Progenitor cell of endocrine pancreas (in vitro differentiated cells): ENCODE measurements at regions not wholly inside any gene's neighbourhood (a gene's known extent, or its start where the extent isn't known, plus 50 kb on each side); places are given as distances from the start of the nearest gene placed in this dataset.
A peak's percentile ranks its signal among the peaks of the same experiment; 100 is the strongest.

Experiments
- DNase-seq: peaks from one replicate; pipeline ENCODE4 v3.0.0; 2021; ENCODE audit warnings: low spot score; ENCODE audit not compliant: unreplicated experiment
- H3K27ac Mint-ChIP-seq: 2 replicates; pipeline ENCODE4 v1.8.0; 2021; ENCODE audit warnings: mild to moderate bottlenecking, moderate library complexity, mixed read lengths
- H3K27me3 Mint-ChIP-seq: 2 replicates; pipeline ENCODE4 v1.8.0; 2021; ENCODE audit warnings: mixed read lengths
- H3K36me3 Mint-ChIP-seq: 2 replicates; pipeline ENCODE4 v1.8.0; 2022; ENCODE audit warnings: mixed read lengths; ENCODE audit not compliant: insufficient read depth
- H3K4me1 Mint-ChIP-seq: 2 replicates; pipeline ENCODE4 v1.8.0; 2021; ENCODE audit warnings: low read depth, mixed read lengths
- H3K4me3 Mint-ChIP-seq: 2 replicates; pipeline ENCODE4 v1.8.0; 2021; ENCODE audit warnings: low read depth, mild to moderate bottlenecking, moderate library complexity, mixed read lengths
- H3K9me3 Mint-ChIP-seq: 2 replicates; pipeline ENCODE4 v1.8.0; 2021; ENCODE audit warnings: low read depth, mixed read lengths
- CTCF ChIP-seq: fragments of 200-600 bp; sonication (generic); IDR thresholded peaks from one replicate; pipeline ENCODE4 v1.5.0; 2021; ENCODE audit warnings: antibody characterized with exemption, mild to moderate bottlenecking; ENCODE audit not compliant: unreplicated experiment

DNA sequence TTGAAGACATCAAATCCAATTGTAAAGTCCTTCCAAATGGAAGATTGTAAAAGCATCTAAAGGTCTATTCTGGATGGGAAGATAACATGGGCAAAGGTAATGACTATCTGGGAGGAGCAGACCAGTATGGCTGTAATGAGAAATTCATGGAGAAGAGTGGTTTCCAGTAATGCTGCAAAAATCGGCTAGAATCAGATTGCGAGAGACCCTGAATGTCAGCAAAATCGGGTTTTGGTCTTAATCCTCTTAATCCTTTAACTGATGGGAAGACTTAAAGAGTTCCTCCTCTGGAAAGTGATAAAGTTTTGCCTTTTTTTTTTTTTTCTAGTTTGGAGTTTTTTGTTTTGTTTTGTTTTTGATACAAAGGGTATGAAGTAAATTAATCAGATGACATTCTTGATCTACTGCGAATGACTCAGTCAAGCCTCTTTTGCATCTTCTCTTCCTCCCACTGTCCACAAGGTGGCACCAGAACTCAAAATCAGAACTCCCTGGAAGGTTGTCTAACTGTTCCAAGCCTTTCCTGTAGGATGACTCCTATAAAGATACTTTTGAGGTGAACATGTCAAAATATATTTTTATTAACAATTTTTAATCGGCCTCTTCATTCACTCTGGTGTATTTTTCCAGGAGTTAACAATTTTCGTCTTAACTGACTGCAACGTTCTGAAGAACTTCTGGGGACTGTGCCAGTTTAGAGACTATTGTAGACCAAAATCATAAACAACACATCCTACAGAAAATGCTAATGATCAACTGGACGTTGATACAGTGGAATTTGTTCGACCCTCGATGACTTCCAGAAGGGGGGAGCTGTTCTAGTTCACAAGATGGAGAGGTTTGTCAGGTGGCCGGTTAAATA, 213.3 kb upstream of the MIR17HG start:
- peak; percentile 84 for TF ChIP-seq CTCF
- Mint-ChIP-seq H3K9me3 (peaks cover 4% of the 10 kb centered on the region), H3K36me3 (no peaks in the 10 kb centered on the region), H3K4me3 (no peak overlapping the region), H3K27ac (peak overlapping the region; percentile 31), H3K4me1 (peaks cover 24% of the 10 kb centered on the region), H3K27me3 (no peaks in the 10 kb centered on the region)
- DNase-seq, result peak; percentile 17

GRCh38 chr13:91134803-91135184, 212.7 kb upstream of the MIR17HG start:
- H3K27me3 Mint-ChIP-seq, result no peaks in the 10 kb centered on the region
- H3K27ac Mint-ChIP-seq, result peak overlapping the region; percentile 31
- no peak for TF ChIP-seq CTCF
- H3K4me1 Mint-ChIP-seq, result peaks cover 30% of the 10 kb centered on the region
- no peak for DNase-seq
- H3K4me3 Mint-ChIP-seq, result no peak overlapping the region
- no peaks in the 10 kb centered on the region for H3K36me3 Mint-ChIP-seq
- peaks cover 4% of the 10 kb centered on the region for H3K9me3 Mint-ChIP-seq

DNA sequence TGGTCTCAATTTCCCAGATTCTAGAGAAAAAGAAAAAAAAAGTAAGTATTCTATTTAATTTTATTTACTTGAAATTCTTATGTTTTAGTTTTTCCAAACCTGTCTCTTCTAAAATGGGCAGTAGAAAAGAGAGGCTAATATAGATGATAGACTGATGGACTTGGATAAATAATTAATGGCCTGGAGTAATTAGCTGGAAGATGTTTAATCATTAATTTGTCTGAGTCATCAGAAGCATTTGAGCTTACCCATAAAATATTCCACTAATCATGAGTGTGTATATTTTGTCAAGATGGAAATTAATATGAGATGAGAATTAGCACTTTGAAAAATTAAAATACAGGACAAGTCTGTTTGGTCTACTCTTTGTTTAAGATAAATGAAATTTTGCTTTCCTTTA, 212.1 kb upstream of the MIR17HG start:
- Mint-ChIP-seq H3K4me1 (peaks cover 35% of the 10 kb centered on the region), H3K27me3 (no peaks in the 10 kb centered on the region), H3K4me3 (no peak overlapping the region), H3K36me3 (no peaks in the 10 kb centered on the region), H3K27ac (peak overlapping the region; percentile 42), H3K9me3 (peaks cover 4% of the 10 kb centered on the region)
- DNase-seq, result no peak
- no peak for TF ChIP-seq CTCF

DNA sequence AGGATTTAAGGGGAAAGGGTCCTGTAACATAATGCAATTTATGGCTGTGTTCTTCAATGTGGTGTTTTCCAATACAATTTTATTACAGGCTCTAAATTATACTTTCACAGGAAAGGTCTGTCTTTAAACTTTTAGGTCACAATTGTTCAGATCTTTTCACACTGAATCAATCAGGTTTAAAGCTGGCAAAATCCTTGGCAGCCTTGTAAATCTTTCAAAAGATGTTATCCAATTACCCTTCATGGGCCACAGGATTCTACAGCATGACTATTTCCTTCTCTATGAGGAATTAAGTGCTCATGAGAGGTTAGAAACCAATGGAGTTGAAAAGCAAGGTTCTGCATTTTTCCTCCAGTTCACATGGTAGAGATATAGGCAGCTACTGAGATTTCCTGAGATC, 211.5 kb upstream of the MIR17HG start:
- no peaks in the 10 kb centered on the region for H3K27me3 Mint-ChIP-seq
- no peak overlapping the region for H3K4me3 Mint-ChIP-seq
- peaks cover 41% of the 10 kb centered on the region for H3K4me1 Mint-ChIP-seq
- peak overlapping the region; percentile 42 for H3K27ac Mint-ChIP-seq
- TF ChIP-seq CTCF, result no peak
- H3K9me3 Mint-ChIP-seq, result peaks cover 4% of the 10 kb centered on the region
- no peaks in the 10 kb centered on the region for H3K36me3 Mint-ChIP-seq
- no peak for DNase-seq

- TF ChIP-seq CTCF, result no peak
- DNase-seq, result no peak
- H3K36me3 Mint-ChIP-seq, result no peaks in the 10 kb centered on the region
- no peaks in the 10 kb centered on the region for H3K27me3 Mint-ChIP-seq
- no peak overlapping the region for H3K4me3 Mint-ChIP-seq
- H3K27ac Mint-ChIP-seq, result no peak overlapping the region
- peaks cover 48% of the 10 kb centered on the region for H3K4me1 Mint-ChIP-seq
- peaks cover 1% of the 10 kb centered on the region for H3K9me3 Mint-ChIP-seq
These were observed 210.7 kb upstream of the MIR17HG start for GRCh38 chr13:91136806-91137205.
